ENCODE measurements at regions not wholly inside any gene's neighbourhood (a gene's known extent, or its start where the extent isn't known, plus 50 kb on each side); places are given as distances from the start of the nearest gene placed in this dataset.

GRCh38 chr18:65288908-65289307 lies 461.9 kb upstream of the CDH7 start:
- H3K4me3 Mint-ChIP-seq (ENCODE audit: unreplicated experiment): no peak overlapping the region
- no peaks in the 10 kb centered on the region for H3K4me1 Mint-ChIP-seq (ENCODE audit: unreplicated experiment)
- no peak overlapping the region for H3K27ac Mint-ChIP-seq (ENCODE audit: unreplicated experiment)
- DNase-seq (ENCODE audit: extremely low spot score, unreplicated experiment): no peak
- no peaks in the 10 kb centered on the region for H3K36me3 Mint-ChIP-seq (ENCODE audit: unreplicated experiment)
- TF ChIP-seq CTCF (IDR thresholded peaks at IDR 0.05): no peak
- H3K27me3 Mint-ChIP-seq (ENCODE audit: unreplicated experiment): no peaks in the 10 kb centered on the region
- no peaks in the 10 kb centered on the region for H3K9me3 Mint-ChIP-seq (ENCODE audit: unreplicated experiment)

- no peak for TF ChIP-seq CTCF (IDR thresholded peaks at IDR 0.05)
- no peak for DNase-seq (ENCODE audit: extremely low spot score, unreplicated experiment)
- Mint-ChIP-seq H3K27me3 (ENCODE audit: unreplicated experiment) (no peaks in the 10 kb centered on the region), H3K36me3 (ENCODE audit: unreplicated experiment) (no peaks in the 10 kb centered on the region), H3K4me1 (ENCODE audit: unreplicated experiment) (no peaks in the 10 kb centered on the region), H3K4me3 (ENCODE audit: unreplicated experiment) (no peak overlapping the region), H3K9me3 (ENCODE audit: unreplicated experiment) (peaks cover 4% of the 10 kb centered on the region), H3K27ac (ENCODE audit: unreplicated experiment) (no peak overlapping the region)
These were observed 463.2 kb upstream of the CDH7 start for GRCh38 chr18:65287652-65288051.

- no peak for DNase-seq (ENCODE audit: extremely low spot score, unreplicated experiment)
- no peak overlapping the region for H3K4me3 Mint-ChIP-seq (ENCODE audit: unreplicated experiment)
- no peaks in the 10 kb centered on the region for H3K27me3 Mint-ChIP-seq (ENCODE audit: unreplicated experiment)
- no peaks in the 10 kb centered on the region for H3K4me1 Mint-ChIP-seq (ENCODE audit: unreplicated experiment)
- no peak overlapping the region for H3K27ac Mint-ChIP-seq (ENCODE audit: unreplicated experiment)
- TF ChIP-seq CTCF (IDR thresholded peaks at IDR 0.05): no peak
- no peaks in the 10 kb centered on the region for H3K36me3 Mint-ChIP-seq (ENCODE audit: unreplicated experiment)
- peaks cover 5% of the 10 kb centered on the region for H3K9me3 Mint-ChIP-seq (ENCODE audit: unreplicated experiment)
These were observed 468.7 kb upstream of the CDH7 start for GRCh38 chr18:65282096-65282495.

GRCh38 chr18:65279668-65280305 lies 471.0 kb upstream of the CDH7 start:
- Mint-ChIP-seq H3K27me3 (ENCODE audit: unreplicated experiment) (no peaks in the 10 kb centered on the region), H3K4me3 (ENCODE audit: unreplicated experiment) (no peak overlapping the region)

More at GRCh38 chr18:65279668-65280305, 471.0 kb upstream of the CDH7 start:
- DNase-seq (ENCODE audit: extremely low spot score, unreplicated experiment): no peak
- Mint-ChIP-seq H3K4me1 (ENCODE audit: unreplicated experiment) (no peaks in the 10 kb centered on the region), H3K27ac (ENCODE audit: unreplicated experiment) (no peak overlapping the region), H3K36me3 (ENCODE audit: unreplicated experiment) (no peaks in the 10 kb centered on the region), H3K9me3 (ENCODE audit: unreplicated experiment) (peaks cover 5% of the 10 kb centered on the region)
- no peak for TF ChIP-seq CTCF (IDR thresholded peaks at IDR 0.05)

Data from osteocyte (in vitro differentiated cells).